Pons (tissue), 1 donor: ENCODE measurements at regions not wholly inside any gene's neighbourhood (a gene's known extent, or its start where the extent isn't known, plus 50 kb on each side); places are given as distances from the start of the nearest gene placed in this dataset.
"Not testable (repeated sequence)": the region's sequence is repeated elsewhere in the genome, so short reads cannot be mapped to it uniquely, and the experiment has no call there.

Experiments
- DNase-seq: peaks from one replicate; pipeline ENCODE4 v3.0.0-alpha.2; 2016; ENCODE audit warnings: low spot score

GRCh38 chr2:131584380-131584779 is 56.7 kb downstream of the CCDC74A start:
- DNase-seq, result no peak

DNA sequence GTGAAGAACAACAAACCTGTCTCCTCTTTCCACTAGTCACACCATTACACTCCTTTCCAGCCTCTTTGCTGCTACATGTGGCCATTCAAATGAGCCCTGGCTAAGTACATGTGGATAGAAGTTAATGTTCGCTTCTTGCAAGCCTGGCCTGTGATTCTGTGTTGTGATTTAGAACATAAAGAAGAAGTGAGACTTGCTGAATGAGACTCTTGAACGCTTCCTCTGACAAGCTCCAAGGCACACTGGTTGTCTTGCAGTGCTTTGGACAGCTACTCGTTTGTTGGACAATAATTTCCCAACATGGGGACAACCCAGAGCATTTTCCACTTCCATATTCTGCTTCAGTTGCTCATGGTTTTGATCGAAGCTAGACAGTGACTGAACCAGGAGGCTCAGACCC is 57.3 kb downstream of the CCDC74A start:
- DNase-seq, result peak; percentile 5

GRCh38 chr2:131588152-131588873 is 60.6 kb downstream of the CCDC74A start:
- no peak for DNase-seq

DNA sequence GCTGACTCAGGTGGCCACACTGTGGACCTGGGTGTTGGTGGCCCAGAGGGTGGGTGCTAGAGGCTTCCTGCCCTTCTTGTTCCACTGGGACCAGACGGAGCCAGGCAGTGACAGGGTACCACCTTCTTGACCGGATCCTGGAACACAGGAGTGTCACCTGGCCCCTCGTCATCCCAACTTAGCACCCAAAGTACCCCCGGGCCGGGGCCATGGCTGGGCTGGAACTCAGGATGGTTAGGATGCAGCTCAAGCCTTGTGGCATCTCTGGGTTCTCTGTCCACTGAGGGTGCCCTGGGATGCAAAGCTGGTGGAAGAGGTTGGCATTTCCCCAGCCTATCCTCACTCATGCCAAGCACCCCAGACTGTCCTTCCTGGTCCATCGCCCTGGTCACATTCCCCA is 61.4 kb downstream of the CCDC74A start:
- DNase-seq, result not testable (repeated sequence)

DNA sequence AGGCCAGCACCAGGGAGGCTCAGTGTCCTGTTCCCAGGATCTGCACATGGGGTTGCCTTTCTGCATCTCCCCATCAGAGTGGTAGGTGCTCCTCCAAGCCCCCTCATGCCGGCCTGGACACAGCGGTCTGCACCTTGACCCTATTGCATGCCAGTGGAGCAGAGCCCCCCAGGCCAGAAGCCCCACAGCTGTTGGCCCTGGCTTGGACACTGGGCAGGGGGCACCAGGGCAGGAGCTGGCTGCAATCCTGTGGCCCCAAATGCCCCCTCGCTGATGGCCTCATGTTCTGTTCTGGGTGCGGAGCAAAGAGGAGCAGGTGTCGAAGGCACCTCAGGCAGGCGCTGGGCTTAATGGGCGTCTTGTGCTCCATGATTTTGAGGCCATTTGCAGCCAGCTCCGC is 62.7 kb downstream of the CCDC74A start:
- DNase-seq, result no peak

DNA sequence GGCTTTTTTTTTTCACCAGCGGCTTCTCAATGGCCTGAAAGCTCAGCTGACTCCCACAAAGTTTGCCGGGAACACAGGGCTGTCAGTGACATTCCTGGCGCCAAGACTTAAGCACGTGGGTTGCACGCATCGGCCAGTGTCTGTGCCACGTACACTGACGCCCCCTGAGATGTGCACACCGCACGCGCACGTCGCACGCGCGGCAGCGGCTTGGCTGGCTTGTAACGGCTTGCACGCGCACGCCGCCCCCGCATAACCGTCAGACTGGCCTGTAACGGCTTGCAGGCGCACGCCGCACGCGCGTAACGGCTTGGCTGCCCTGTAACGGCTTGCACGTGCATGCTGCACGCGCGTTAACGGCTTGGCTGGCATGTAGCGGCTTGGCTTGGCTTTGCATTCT is 63.2 kb downstream of the CCDC74A start:
- no peak for DNase-seq

DNA sequence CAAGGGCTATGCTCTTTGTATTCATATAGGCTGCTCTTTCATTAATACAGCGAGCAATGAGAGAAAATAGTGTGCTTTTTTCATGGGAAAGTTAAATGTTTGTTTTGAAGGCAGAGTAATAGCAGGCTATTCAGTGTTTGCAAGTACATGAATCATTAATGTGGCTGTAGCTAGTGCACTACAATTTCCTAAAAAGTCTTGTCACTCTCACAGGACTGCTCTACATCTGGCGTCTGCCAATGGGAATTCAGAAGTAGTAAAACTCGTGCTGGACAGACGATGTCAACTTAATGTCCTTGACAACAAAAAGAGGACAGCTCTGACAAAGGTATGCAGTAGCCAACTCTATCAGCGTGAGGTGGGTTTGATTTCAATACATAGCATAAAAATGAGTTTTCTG is 68.9 kb downstream of the CCDC74A start:
- not testable (repeated sequence) for DNase-seq

DNA sequence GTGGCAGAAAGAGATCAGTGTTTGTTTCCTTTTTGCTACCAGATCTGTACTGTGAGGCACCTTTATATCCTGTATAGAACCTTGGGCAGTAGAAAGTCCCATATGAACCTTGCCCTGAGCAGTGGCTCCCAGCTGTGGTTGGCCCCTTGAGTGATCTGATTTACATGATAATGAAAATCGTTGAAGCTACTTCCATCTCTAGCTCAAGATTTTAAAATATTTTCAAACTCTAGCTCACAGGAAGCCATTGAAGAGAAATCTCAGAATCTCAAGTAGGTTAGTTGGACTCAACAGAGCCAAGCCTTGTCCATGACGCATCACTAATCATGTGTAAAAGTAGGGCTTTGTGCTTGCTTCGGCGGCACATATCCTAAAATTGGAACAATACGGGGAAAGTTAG is 74.8 kb downstream of the CCDC74A start:
- DNase-seq, result not testable (repeated sequence)

DNA sequence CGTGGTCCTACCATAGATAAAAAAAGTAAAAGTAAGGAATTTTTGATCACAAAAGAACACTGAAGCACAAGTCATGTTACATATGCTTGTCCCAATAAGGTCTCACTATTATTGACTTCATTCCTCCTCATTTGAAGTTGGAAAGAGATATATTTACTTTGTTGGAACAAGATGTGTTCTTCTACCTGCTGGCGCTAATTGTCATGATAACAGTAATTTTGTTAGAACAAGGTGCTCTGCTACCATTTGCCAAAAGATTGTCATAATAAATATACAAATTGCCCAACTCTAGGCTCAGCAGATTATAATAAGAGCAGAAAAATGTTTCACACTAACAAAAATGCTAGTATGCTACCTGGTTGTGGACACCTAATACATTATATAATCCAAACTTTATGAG is 77.0 kb downstream of the CCDC74A start:
- not testable (repeated sequence) for DNase-seq

DNA sequence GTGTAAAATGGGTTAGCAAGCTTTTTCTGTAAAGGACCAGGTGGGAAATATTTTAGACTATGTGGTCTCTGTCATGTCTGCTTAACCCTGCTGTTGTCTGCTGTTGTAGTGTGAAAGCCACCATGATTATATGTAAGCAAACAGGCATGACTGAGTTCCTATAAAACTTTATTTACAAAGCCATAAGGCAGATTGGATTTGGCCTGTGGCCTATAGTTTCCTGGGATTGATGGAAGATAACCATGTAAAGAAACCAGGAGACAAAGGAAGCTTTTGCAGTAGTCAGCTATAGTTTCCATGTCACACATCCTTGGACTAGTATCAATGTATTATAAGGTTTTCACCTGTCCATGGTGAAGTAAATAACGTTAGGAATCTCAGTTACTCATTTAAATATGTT is 78.7 kb downstream of the CCDC74A start:
- DNase-seq, result not testable (repeated sequence)

GRCh38 chr2:131607056-131607455 is 79.4 kb downstream of the CCDC74A start:
- DNase-seq, result not testable (repeated sequence)

- DNase-seq, result not testable (repeated sequence)
Measured at GRCh38 chr2:131614539-131614938, 86.9 kb downstream of the CCDC74A start.

GRCh38 chr2:131618320-131618719 is 90.6 kb downstream of the CCDC74A start:
- not testable (repeated sequence) for DNase-seq

DNA sequence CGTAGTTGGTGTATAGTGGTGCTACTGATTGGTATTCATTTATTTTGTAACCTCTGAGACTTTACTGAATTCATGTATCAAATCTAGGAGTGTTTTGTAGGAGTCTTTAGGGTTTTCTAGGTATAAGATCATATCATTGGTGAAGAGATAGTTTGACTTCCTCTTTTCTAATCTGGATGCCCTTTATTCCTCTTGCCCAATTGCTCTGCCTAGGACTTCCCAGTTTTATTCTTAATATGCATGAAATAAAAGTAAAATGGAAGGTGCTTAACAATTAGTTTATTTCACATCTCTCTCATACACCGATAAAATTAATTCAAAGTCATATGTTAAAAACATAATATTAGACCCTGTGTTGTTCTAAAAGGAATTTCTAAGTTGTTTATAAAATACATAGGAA is 95.2 kb downstream of the CCDC74A start:
- DNase-seq, result not testable (repeated sequence)

- not testable (repeated sequence) for DNase-seq
Measured at GRCh38 chr2:131626011-131626410, 98.3 kb downstream of the CCDC74A start.

GRCh38 chr2:131626565-131626964 is 98.9 kb downstream of the CCDC74A start:
- DNase-seq, result not testable (repeated sequence)

DNA sequence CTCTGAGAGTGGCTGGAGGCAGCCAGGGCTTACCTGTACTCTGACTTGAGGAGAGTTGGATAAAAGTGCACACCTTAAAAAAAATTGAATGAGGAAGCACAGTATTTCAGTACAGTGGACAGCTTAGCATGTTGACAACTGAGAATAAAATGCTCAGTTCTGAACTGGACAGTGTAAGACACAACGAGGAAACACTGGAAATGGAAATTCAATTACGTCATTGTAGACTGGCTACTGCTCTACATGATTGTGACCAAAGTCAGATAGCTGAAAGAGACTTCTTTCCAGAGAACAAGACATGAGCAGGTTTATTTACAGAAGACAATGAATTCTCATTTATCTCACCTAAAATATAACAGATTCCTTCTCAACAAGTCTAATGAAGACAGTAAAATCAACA is 100.1 kb downstream of the CCDC74A start:
- DNase-seq, result not testable (repeated sequence)

GRCh38 chr2:131631648-131632047 is 104.0 kb downstream of the CCDC74A start:
- DNase-seq, result not testable (repeated sequence)

DNA sequence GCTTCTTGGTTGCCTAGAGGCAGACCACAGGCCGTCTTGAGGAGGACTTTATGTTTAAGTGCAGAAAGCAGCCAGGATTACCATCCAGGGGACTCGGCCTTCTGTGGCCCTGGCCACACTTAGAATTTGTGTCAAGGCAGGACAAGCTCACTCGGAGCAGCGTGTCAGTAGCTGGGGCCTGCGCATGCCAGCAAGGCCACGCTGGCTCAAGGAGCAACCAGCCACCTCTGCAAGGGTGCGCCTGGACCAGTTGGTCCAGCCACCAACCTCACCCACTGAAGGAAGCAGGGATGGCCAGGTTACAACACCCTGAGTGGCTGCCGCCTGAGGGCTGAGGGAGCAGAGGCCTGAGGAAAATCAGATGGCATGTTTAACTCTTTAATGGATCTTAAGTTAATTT is 105.7 kb downstream of the CCDC74A start:
- not testable (repeated sequence) for DNase-seq

DNA sequence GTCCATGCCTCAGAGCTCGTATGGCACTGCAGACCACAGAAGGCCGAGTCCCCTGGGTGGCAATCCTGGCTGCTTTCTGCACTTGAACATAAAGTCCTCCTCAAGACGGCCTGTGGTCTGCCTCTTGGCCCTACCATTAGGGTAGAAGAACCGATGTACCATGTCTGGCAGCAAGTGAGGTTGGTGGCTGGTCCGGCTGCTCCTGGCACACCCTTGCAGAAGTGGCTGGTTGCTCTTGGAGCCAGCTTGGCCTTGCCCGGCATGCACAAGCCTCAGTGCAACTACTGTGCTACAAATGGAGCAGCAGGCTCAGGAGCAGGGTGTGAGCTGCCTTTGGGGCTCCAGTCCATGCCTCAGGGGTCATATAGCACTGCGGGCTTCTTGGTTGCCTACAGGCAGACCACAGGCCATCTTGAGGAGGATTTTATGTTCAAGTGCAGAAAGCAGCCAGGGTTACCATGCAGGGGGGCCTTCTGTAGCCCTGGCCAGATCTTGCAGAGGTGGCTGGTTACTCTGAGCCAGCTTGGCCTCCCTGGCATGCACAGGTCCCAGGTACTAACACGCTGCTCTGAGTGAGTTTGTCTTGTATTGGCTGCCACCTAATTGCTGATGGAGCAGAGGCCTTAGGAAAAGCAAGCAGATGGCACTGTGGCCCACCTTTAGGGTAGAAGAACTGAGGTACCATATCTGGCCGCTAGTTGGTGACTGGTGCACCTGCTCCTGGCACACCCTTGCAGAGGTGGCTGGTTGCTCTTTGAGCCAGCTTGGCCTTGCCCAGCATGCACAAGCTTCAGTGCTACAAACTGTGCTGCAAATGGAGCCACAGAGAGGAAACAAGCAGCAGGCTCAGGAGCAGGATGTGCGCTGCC is 106.4 kb downstream of the CCDC74A start:
- DNase-seq, result not testable (repeated sequence)

DNA sequence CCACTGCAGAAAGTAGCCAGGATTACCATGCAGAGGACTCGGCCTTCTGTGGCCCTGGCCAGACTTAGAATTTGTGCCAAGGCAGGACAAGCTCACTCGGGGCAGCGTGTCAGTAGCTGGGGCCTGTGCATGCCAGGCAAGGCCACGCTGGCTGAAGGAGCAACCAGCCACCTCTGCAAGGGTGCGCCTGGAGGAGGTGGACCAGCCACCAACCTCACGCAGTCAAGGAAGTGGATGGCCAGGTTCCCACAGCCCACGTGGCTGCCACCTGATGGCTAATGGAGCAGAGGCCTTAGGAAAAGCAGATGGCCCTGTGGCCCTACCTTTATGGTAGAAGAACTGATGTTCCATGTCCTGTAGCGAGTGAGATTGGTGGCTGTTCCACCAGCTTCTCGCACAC is 107.9 kb downstream of the CCDC74A start:
- no peak for DNase-seq

GRCh38 chr2:131636704-131637308 is 109.1 kb downstream of the CCDC74A start:
- DNase-seq, result not testable (repeated sequence)
